ENCODE measurements at regions not wholly inside any gene's neighbourhood (a gene's known extent, or its start where the extent isn't known, plus 50 kb on each side); places are given as distances from the start of the nearest gene placed in this dataset.

DNA sequence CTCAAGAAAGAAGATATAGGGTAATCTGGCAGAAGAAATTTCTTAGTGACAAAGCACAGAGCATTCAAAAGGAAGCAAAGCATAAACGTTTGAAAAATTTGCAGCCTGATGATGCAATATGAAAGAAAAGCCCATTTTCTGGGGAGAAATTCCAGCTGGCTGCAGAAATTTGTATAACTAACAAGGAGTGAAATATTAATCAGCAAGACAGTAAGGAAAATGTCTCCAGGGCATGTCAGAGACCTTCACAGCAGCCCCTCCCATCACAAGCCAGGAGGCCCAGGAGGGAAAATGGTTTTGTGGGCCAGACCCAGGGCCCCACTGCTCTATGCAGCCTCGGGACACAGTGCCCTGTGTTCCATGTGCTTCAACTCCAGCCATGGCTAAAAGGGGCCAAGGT, 359.4 kb downstream of the HINT1 start:
- CTCF ChIA-PET, result no interaction called here

DNA sequence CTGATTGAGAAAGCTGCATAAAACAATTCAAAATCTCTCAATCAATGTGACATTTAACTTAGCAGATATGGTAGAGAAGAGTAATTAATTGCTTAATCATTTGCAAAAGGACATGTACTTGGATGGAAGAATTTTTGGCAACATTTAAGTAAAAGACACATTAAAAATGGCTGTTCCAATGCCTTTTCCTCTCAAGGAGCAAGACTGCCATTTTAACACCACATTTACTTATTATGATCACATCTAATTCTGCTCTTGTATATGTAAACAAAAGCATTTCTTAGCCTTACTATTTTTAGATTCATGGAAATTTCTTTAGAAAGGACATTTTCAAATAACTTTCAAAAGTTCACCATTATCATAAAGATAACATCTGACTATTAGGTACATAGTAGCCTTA, 360.0 kb downstream of the HINT1 start:
- Histone ChIP-seq H3F3A (replicated peaks; ENCODE audit: insufficient read depth) (no peaks in the 10 kb centered on the region), H3K79me2 (ENCODE audit: insufficient read depth) (no peaks in the 10 kb centered on the region), H3K4me2 (no peak overlapping the region), H3K4me3 (ENCODE audit: low read depth in 2 of 2, low read length in 1 of 2) (no peak overlapping the region), H3K4me1 (ENCODE audit: control insufficient read depth in 1 of 2, insufficient read depth in 2 of 2, low read depth in 1 of 2, low read length in 1 of 2) (no peaks in the 10 kb centered on the region), H3K36me3 (replicated peaks in 1 of 2; ENCODE audit: control insufficient read depth in 1 of 2, insufficient read depth in 2 of 2, low read length in 1 of 2) (no peaks in the 10 kb centered on the region), H3K9ac (no peak overlapping the region), H4K20me1 (ENCODE audit: insufficient read depth) (no peaks in the 10 kb centered on the region), H3K27ac (ENCODE audit: low read depth in 2 of 2, low read length in 1 of 2) (no peak overlapping the region), H2AFZ (ENCODE audit: low read depth) (no peak overlapping the region), H3K9me2 (no peaks in the 10 kb centered on the region), H3K9me3 (no peaks in the 10 kb centered on the region), H3K27me3 (ENCODE audit: insufficient read depth) (no peaks in the 10 kb centered on the region)
- DNase-seq, result no peak
- CTCF ChIA-PET, result no interaction called here
- POLR2A ChIA-PET, result no interaction called here
- TF ChIP-seq, protein P1, sequence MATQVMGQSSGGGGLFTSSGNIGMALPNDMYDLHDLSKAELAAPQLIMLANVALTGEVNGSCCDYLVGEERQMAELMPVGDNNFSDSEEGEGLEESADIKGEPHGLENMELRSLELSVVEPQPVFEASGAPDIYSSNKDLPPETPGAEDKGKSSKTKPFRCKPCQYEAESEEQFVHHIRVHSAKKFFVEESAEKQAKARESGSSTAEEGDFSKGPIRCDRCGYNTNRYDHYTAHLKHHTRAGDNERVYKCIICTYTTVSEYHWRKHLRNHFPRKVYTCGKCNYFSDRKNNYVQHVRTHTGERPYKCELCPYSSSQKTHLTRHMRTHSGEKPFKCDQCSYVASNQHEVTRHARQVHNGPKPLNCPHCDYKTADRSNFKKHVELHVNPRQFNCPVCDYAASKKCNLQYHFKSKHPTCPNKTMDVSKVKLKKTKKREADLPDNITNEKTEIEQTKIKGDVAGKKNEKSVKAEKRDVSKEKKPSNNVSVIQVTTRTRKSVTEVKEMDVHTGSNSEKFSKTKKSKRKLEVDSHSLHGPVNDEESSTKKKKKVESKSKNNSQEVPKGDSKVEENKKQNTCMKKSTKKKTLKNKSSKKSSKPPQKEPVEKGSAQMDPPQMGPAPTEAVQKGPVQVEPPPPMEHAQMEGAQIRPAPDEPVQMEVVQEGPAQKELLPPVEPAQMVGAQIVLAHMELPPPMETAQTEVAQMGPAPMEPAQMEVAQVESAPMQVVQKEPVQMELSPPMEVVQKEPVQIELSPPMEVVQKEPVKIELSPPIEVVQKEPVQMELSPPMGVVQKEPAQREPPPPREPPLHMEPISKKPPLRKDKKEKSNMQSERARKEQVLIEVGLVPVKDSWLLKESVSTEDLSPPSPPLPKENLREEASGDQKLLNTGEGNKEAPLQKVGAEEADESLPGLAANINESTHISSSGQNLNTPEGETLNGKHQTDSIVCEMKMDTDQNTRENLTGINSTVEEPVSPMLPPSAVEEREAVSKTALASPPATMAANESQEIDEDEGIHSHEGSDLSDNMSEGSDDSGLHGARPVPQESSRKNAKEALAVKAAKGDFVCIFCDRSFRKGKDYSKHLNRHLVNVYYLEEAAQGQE (IDR thresholded peaks at IDR 0.05; ENCODE audit: low read depth, low read length), result no peak
- TF ChIP-seq TAF1 (IDR thresholded peaks at IDR 0.05; ENCODE audit: borderline replicate concordance, low read depth, low read length) (no peak), TEAD4 (IDR thresholded peaks at IDR 0.05; ENCODE audit: borderline replicate concordance, insufficient read depth) (no peak), TCF12 (IDR thresholded peaks at IDR 0.05) (no peak), GATA2 (CRISPR knock-in tag; IDR thresholded peaks at IDR 0.05) (no peak), RAD21 (IDR thresholded peaks at IDR 0.05; ENCODE audit: low read length) (no peak), EZH2phosphoT487 (IDR thresholded peaks at IDR 0.05; ENCODE audit: borderline replicate concordance, low read depth) (no peak), MXI1 (IDR thresholded peaks at IDR 0.05; ENCODE audit: low read depth, low read length) (no peak), ELF1 (IDR thresholded peaks at IDR 0.05) (no peak), RCOR1 (IDR thresholded peaks at IDR 0.05; ENCODE audit: low read length) (no peak), YY1 (IDR thresholded peaks at IDR 0.05; ENCODE audit: low read depth) (no peak), FOXM1 (IDR thresholded peaks at IDR 0.05; ENCODE audit: low read depth) (no peak), RFX5 (IDR thresholded peaks at IDR 0.05; ENCODE audit: low read length) (no peak)
- TF ChIP-seq, protein P2, sequence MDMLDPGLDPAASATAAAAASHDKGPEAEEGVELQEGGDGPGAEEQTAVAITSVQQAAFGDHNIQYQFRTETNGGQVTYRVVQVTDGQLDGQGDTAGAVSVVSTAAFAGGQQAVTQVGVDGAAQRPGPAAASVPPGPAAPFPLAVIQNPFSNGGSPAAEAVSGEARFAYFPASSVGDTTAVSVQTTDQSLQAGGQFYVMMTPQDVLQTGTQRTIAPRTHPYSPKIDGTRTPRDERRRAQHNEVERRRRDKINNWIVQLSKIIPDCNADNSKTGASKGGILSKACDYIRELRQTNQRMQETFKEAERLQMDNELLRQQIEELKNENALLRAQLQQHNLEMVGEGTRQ (IDR thresholded peaks at IDR 0.05; ENCODE audit: borderline replicate concordance, low read depth, low read length), result no peak
- TF ChIP-seq, protein P3, sequence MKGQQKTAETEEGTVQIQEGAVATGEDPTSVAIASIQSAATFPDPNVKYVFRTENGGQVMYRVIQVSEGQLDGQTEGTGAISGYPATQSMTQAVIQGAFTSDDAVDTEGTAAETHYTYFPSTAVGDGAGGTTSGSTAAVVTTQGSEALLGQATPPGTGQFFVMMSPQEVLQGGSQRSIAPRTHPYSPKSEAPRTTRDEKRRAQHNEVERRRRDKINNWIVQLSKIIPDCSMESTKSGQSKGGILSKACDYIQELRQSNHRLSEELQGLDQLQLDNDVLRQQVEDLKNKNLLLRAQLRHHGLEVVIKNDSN (IDR thresholded peaks at IDR 0.05; ENCODE audit: borderline replicate concordance, low read depth), result no peak

More for the DNA sequence above, 359.4 kb downstream of the HINT1 start:
- no peak for DNase-seq
- no peaks in the 10 kb centered on the region for H4K20me1 ChIP-seq (ENCODE audit: insufficient read depth)
- no peak overlapping the region for H3K9ac ChIP-seq
- no peaks in the 10 kb centered on the region for H3K9me3 ChIP-seq
- POLR2A ChIA-PET, result no interaction called here
- H3K4me1 ChIP-seq (ENCODE audit: control insufficient read depth in 1 of 2, insufficient read depth in 2 of 2, low read depth in 1 of 2, low read length in 1 of 2), result no peaks in the 10 kb centered on the region
- no peaks in the 10 kb centered on the region for H3K79me2 ChIP-seq (ENCODE audit: insufficient read depth)
- 8% methylated on average over 2 of the region's 2 CpGs for WGBS (ENCODE audit: low lambda C conversion rate)
- no peaks in the 10 kb centered on the region for H3K36me3 ChIP-seq (replicated peaks in 1 of 2; ENCODE audit: control insufficient read depth in 1 of 2, insufficient read depth in 2 of 2, low read length in 1 of 2)
- H3K9me2 ChIP-seq, result no peaks in the 10 kb centered on the region
- H3K4me2 ChIP-seq, result no peak overlapping the region
- no peak overlapping the region for H3K27ac ChIP-seq (ENCODE audit: low read depth in 2 of 2, low read length in 1 of 2)
- TF ChIP-seq RAD21 (IDR thresholded peaks at IDR 0.05; ENCODE audit: low read length) (no peak), JUND (IDR thresholded peaks at IDR 0.05) (no peak), POLR2AphosphoS5 (IDR thresholded peaks at IDR 0.05; ENCODE audit: low read depth, low read length) (no peak), CHD2 (IDR thresholded peaks at IDR 0.05; ENCODE audit: low read length, partially characterized antibody) (no peak), NRF1 (IDR thresholded peaks at IDR 0.05; ENCODE audit: low read depth, low read length) (no peak), EZH2phosphoT487 (IDR thresholded peaks at IDR 0.05; ENCODE audit: borderline replicate concordance, low read depth) (no peak), TEAD4 (IDR thresholded peaks at IDR 0.05; ENCODE audit: borderline replicate concordance, insufficient read depth) (no peak)
- TF ChIP-seq, protein P3 (IDR thresholded peaks at IDR 0.05; ENCODE audit: borderline replicate concordance, low read depth), result no peak
- TF ChIP-seq, protein P4, sequence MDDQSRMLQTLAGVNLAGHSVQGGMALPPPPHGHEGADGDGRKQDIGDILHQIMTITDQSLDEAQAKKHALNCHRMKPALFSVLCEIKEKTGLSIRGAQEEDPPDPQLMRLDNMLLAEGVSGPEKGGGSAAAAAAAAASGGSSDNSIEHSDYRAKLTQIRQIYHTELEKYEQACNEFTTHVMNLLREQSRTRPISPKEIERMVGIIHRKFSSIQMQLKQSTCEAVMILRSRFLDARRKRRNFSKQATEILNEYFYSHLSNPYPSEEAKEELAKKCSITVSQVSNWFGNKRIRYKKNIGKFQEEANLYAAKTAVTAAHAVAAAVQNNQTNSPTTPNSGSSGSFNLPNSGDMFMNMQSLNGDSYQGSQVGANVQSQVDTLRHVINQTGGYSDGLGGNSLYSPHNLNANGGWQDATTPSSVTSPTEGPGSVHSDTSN (IDR thresholded peaks at IDR 0.05), result no peak
- TF ChIP-seq, protein P5, sequence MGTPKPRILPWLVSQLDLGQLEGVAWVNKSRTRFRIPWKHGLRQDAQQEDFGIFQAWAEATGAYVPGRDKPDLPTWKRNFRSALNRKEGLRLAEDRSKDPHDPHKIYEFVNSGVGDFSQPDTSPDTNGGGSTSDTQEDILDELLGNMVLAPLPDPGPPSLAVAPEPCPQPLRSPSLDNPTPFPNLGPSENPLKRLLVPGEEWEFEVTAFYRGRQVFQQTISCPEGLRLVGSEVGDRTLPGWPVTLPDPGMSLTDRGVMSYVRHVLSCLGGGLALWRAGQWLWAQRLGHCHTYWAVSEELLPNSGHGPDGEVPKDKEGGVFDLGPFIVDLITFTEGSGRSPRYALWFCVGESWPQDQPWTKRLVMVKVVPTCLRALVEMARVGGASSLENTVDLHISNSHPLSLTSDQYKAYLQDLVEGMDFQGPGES (IDR thresholded peaks at IDR 0.05; ENCODE audit: low read depth, low read length), result no peak
- H2AFZ ChIP-seq (ENCODE audit: low read depth), result no peak overlapping the region
- H3K27me3 ChIP-seq (ENCODE audit: insufficient read depth), result no peaks in the 10 kb centered on the region
- H3F3A ChIP-seq (replicated peaks; ENCODE audit: insufficient read depth), result no peaks in the 10 kb centered on the region
- H3K4me3 ChIP-seq (ENCODE audit: low read depth in 2 of 2, low read length in 1 of 2), result no peak overlapping the region
